Daoy (cell line): ENCODE measurements at regions not wholly inside any gene's neighbourhood (a gene's known extent, or its start where the extent isn't known, plus 50 kb on each side); places are given as distances from the start of the nearest gene placed in this dataset.

Experiments
- DNase-seq: peaks from one replicate; pipeline ENCODE4 v3.0.0-alpha.2; 2015; ENCODE audit warnings: low read depth

GRCh38 chr3:117710501-117710900 lies 1000.9 kb downstream of the TUSC7 start:
- DNase-seq, result no peak

GRCh38 chr3:117719316-117719926 lies 1009.8 kb downstream of the TUSC7 start:
- no peak for DNase-seq

- no peak for DNase-seq
Observed at GRCh38 chr3:117721866-117722265, 1012.3 kb downstream of the TUSC7 start.

GRCh38 chr3:117722856-117723255 lies 1013.3 kb downstream of the TUSC7 start:
- DNase-seq, result no peak

- no peak for DNase-seq
Observed at GRCh38 chr3:117723825-117724224, 1014.2 kb downstream of the TUSC7 start.

GRCh38 chr3:117725314-117725713 lies 1015.7 kb downstream of the TUSC7 start:
- DNase-seq, result no peak

- no peak for DNase-seq
Observed at GRCh38 chr3:117726776-117727175, 1017.2 kb downstream of the TUSC7 start.

GRCh38 chr3:117728226-117728625 lies 1018.6 kb downstream of the TUSC7 start:
- DNase-seq, result no peak

GRCh38 chr3:117734496-117734895 lies 1024.9 kb downstream of the TUSC7 start:
- peak; percentile 29 for DNase-seq

GRCh38 chr3:117735481-117736101 lies 1026.0 kb downstream of the TUSC7 start:
- DNase-seq, result peak; percentile 54

GRCh38 chr3:117736846-117737245 lies 1027.3 kb downstream of the TUSC7 start:
- DNase-seq, result no peak

- no peak for DNase-seq
Observed at GRCh38 chr3:117743993-117744392, 1034.4 kb downstream of the TUSC7 start.

- DNase-seq, result no peak
Observed at GRCh38 chr3:117744935-117745334, 1035.4 kb downstream of the TUSC7 start.

GRCh38 chr3:117745516-117745915 lies 1035.9 kb downstream of the TUSC7 start:
- DNase-seq, result no peak

- DNase-seq, result no peak
Observed at GRCh38 chr3:117746066-117746465, 1036.5 kb downstream of the TUSC7 start.

GRCh38 chr3:117748131-117748530 lies 1038.6 kb downstream of the TUSC7 start:
- no peak for DNase-seq

- DNase-seq, result no peak
Observed at GRCh38 chr3:117750674-117751269, 1041.2 kb downstream of the TUSC7 start.

- no peak for DNase-seq
Observed at GRCh38 chr3:117751651-117752050, 1042.1 kb downstream of the TUSC7 start.

- DNase-seq, result peak; percentile 51
Observed at GRCh38 chr3:117752984-117753717, 1043.6 kb downstream of the TUSC7 start.

GRCh38 chr3:117754058-117754457 lies 1044.5 kb downstream of the TUSC7 start:
- DNase-seq, result no peak

GRCh38 chr3:117754841-117755240 lies 1045.3 kb downstream of the TUSC7 start:
- DNase-seq, result no peak

- no peak for DNase-seq
Observed at GRCh38 chr3:117756563-117756962, 1047.0 kb downstream of the TUSC7 start.
